IPS-18a (cell line): ENCODE measurements at regions not wholly inside any gene's neighbourhood (a gene's known extent, or its start where the extent isn't known, plus 50 kb on each side); places are given as distances from the start of the nearest gene placed in this dataset.
"Not testable (repeated sequence)": the region's sequence is repeated elsewhere in the genome, so short reads cannot be mapped to it uniquely, and the experiment has no call there.

Experiments
- H3K27ac ChIP-seq: one replicate; pipeline ENCODE4 v1.5.1; 2013; ENCODE audit warnings: low read length
- H3K27me3 ChIP-seq: one replicate; pipeline ENCODE4 v1.6.1; 2013; ENCODE audit warnings: mild to moderate bottlenecking, low read length; ENCODE audit not compliant: control insufficient read depth, insufficient read depth
- H3K36me3 ChIP-seq: one replicate; pipeline ENCODE4 v1.6.1; 2013; ENCODE audit warnings: low read depth, low read length; ENCODE audit not compliant: control insufficient read depth
- H3K4me1 ChIP-seq: one replicate; pipeline ENCODE4 v1.6.1; 2013; ENCODE audit warnings: low read depth, low read length; ENCODE audit not compliant: control insufficient read depth
- H3K4me3 ChIP-seq: one replicate; pipeline ENCODE4 v1.5.1; 2013; ENCODE audit warnings: low read length
- H3K9ac ChIP-seq: one replicate; pipeline ENCODE4 v1.6.1; 2013; ENCODE audit warnings: mild to moderate bottlenecking, low read length, moderate library complexity
- H3K9me3 ChIP-seq: one replicate; pipeline ENCODE4 v1.6.1; 2013; ENCODE audit warnings: low read depth, low read length; ENCODE audit not compliant: control insufficient read depth

DNA sequence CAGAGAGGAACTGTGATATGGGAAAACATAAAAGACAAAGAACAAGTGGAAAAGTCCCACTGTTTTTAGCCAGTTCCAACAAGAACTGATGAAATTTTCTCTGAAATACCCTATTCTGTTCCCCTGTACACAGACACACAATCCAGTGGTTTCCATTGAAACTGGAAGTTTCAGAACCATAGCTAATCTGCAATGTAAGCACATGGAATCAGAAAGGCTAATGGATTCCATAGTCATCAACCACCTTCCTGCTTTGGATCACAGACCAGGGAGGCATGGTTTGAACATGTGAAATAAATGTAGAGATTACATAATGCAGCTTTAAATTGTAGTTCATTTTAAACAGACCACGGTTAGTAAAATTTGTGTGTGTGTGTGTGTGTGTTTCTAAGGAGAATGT, 242.1 kb downstream of the GJA1 start:
- no peaks in the 10 kb centered on the region for H3K36me3 ChIP-seq
- no peak overlapping the region for H3K27ac ChIP-seq
- no peaks in the 10 kb centered on the region for H3K4me1 ChIP-seq
- H3K27me3 ChIP-seq, result no peaks in the 10 kb centered on the region
- H3K9ac ChIP-seq, result no peak overlapping the region
- H3K9me3 ChIP-seq, result no peaks in the 10 kb centered on the region
- no peak overlapping the region for H3K4me3 ChIP-seq

DNA sequence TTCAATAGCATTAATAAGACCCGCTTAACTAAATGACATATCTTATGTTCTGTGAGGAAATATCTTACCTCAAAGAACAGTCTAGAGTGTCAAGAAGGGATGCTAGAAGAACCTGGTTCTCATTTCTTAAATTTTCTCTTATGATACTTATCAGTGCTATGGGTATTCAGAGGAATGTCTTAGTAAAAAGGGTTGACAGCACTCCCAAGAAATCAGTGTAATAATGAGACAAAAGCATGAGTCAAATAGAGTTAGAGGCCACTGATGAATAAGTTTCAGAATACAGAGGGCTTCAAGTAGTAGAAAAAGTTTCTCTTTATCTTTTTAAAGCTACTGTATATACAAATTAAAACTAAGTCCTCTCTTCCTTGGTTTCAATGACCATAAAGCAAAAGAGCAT, 242.8 kb downstream of the GJA1 start:
- Histone ChIP-seq H3K27ac (no peak overlapping the region), H3K4me1 (no peaks in the 10 kb centered on the region), H3K36me3 (no peaks in the 10 kb centered on the region), H3K27me3 (no peaks in the 10 kb centered on the region), H3K9me3 (no peaks in the 10 kb centered on the region), H3K4me3 (no peak overlapping the region), H3K9ac (no peak overlapping the region)

DNA sequence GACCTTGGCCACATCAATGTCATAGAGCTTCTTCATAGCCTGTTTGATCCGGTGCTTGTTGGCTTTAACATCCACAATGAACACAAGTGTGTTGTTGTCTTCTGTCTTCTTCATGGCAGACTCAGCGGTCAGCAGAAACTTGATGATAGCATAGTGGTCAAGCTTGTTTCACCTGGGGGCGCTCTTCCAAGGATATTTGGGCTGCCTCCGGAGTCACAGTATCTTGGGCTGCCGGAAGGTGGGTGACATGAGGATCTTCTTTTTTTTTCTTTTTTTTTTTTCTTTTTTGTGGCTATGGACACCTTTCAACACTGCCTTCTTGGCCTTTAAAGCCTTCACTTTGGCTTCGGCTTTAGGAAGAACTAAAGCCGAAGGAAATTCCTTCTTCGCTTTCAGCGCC, 244.6 kb downstream of the GJA1 start:
- no peak overlapping the region for H3K9ac ChIP-seq
- no peaks in the 10 kb centered on the region for H3K36me3 ChIP-seq

DNA sequence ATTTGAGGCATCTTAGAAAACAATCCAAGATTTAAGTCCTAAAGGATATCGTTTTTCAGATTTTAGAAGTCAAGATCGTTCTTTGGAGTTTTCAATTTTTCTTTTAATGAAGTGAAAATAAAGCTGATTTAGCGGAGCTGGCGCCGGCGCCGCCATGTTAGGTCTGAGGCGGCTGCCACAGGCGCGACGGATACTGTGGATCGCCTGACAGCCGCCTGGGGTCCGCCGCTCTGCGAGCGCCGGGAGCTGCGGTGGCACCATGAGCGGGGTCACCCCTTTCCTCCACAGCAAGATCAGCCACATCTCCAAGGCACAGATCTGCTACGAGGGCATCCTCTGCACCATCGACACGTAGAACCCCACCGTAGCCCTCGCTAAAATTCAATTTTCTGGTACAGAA, 247.2 kb downstream of the GJA1 start:
- Histone ChIP-seq H3K27me3 (no peaks in the 10 kb centered on the region), H3K36me3 (no peaks in the 10 kb centered on the region), H3K9ac (no peak overlapping the region), H3K4me3 (no peak overlapping the region), H3K9me3 (no peaks in the 10 kb centered on the region), H3K27ac (no peak overlapping the region), H3K4me1 (no peaks in the 10 kb centered on the region)

More for the DNA sequence above, 244.6 kb downstream of the GJA1 start:
- no peak overlapping the region for H3K27ac ChIP-seq
- no peaks in the 10 kb centered on the region for H3K4me1 ChIP-seq
- no peaks in the 10 kb centered on the region for H3K27me3 ChIP-seq
- no peaks in the 10 kb centered on the region for H3K9me3 ChIP-seq
- H3K4me3 ChIP-seq, result no peak overlapping the region

DNA sequence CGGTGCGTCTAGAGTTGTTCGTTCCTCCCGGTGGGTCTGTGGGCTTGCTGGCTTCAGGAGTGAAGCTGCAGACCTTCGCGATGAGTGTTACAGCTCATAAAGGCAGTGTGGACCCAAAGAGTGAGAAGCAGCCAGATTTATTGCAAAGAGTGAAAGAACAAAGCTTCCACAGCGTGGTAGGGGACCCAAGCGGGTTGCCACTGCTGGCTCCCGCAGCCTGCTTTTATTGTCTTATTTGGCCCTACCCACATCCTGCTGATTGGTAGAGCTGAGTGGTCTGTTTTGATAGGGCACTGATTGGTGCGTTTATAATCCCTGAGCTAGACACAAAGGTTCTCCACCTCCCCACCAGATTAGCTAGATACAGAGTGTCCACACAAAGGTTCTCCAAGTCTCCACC, 250.4 kb downstream of the GJA1 start:
- not testable (repeated sequence) for H3K36me3 ChIP-seq, H3K9me3 ChIP-seq, H3K4me3 ChIP-seq, H3K9ac ChIP-seq, H3K4me1 ChIP-seq, H3K27me3 ChIP-seq, H3K27ac ChIP-seq

DNA sequence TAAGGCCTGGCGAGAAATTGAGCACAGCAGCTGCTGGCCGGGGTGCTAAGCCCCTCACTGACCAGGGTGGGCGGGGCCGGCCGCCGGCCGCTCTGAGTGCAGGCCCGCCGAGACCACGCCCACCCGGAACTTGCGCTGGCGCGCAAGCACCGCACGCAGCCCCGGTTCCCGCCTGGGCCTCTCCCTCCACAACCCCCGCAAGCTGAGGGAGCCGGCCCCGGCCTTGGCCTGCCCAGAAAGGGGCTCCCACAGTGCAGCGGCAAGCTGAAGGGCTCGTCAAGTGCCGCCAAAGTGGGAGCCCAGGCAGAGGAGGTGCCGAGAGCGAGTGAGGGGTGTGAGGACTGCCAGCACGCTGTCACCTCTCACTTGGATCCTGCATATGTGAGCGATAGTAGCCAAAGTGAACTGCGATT, 251.2 kb downstream of the GJA1 start:
- H3K36me3 ChIP-seq, result no peaks in the 10 kb centered on the region
- H3K9me3 ChIP-seq, result no peaks in the 10 kb centered on the region
- no peak overlapping the region for H3K27ac ChIP-seq
- no peak overlapping the region for H3K9ac ChIP-seq
- no peaks in the 10 kb centered on the region for H3K4me1 ChIP-seq
- no peak overlapping the region for H3K4me3 ChIP-seq
- H3K27me3 ChIP-seq, result no peaks in the 10 kb centered on the region

DNA sequence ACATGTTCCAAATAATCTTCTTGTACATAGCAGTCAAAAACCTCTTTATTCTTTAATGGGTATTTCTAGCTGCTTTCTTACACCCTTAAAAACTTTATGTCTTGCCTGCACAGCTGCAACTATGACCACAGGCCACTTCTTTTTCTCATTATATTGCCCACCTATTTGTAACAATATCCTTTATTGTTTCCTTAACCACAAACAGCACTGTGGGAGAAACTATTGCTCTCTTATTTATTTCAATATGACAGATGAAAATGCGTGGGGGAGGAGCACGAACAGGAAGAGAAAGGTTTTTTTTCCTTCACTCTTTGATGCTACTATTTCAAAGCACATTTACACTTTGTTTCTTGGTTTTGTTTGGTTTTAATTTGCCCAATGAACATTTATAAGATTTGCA, 253.5 kb downstream of the GJA1 start:
- Histone ChIP-seq H3K9me3 (no peaks in the 10 kb centered on the region), H3K27me3 (no peaks in the 10 kb centered on the region), H3K4me3 (no peak overlapping the region), H3K36me3 (no peaks in the 10 kb centered on the region), H3K9ac (no peak overlapping the region), H3K27ac (no peak overlapping the region), H3K4me1 (no peaks in the 10 kb centered on the region)

DNA sequence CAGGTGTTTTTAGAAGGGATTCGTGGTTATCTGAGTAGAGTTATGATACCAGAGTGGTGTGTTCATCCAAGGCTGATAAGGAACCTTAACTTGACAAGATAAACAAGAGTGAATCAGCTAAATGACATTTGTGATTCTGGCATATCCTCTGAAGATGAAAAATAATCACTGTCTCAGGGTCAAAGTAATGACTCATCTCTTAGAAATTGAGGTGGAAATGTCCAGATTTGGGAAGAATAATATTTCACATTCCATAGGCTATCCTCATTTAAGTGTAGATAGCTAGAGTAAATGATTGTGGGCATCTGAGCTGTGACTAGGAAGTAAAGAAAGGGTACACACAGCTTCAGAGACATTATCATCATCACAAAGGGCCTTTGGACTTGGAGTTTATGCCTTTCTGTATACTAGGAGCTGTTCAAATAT, 255.7 kb downstream of the GJA1 start:
- no peak overlapping the region for H3K4me3 ChIP-seq
- H3K9me3 ChIP-seq, result no peaks in the 10 kb centered on the region
- no peaks in the 10 kb centered on the region for H3K4me1 ChIP-seq
- no peaks in the 10 kb centered on the region for H3K36me3 ChIP-seq
- H3K27me3 ChIP-seq, result no peaks in the 10 kb centered on the region
- no peak overlapping the region for H3K9ac ChIP-seq
- H3K27ac ChIP-seq, result no peak overlapping the region

DNA sequence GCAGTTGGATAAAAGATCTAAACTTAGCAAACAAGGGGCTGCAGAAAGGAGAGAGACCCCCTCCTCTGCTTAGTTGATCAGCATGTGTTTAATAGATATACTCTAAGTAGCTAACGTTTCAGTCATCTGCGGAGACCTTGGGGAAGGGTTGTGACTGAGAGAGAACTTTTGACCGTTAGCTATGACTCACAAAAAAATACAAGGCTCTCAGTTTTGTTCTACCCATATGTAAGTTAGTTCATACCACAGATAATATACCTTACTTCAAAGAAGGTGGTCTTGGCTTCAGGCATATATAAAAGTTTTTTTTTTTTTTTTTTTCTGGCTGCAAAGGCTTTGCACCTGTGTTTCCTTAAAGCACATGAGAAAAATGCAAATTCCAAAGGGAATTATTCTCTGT, 258.9 kb downstream of the GJA1 start:
- Histone ChIP-seq H3K4me1 (no peaks in the 10 kb centered on the region), H3K4me3 (no peak overlapping the region), H3K9ac (no peak overlapping the region), H3K9me3 (no peaks in the 10 kb centered on the region), H3K36me3 (no peaks in the 10 kb centered on the region), H3K27me3 (no peaks in the 10 kb centered on the region), H3K27ac (no peak overlapping the region)

DNA sequence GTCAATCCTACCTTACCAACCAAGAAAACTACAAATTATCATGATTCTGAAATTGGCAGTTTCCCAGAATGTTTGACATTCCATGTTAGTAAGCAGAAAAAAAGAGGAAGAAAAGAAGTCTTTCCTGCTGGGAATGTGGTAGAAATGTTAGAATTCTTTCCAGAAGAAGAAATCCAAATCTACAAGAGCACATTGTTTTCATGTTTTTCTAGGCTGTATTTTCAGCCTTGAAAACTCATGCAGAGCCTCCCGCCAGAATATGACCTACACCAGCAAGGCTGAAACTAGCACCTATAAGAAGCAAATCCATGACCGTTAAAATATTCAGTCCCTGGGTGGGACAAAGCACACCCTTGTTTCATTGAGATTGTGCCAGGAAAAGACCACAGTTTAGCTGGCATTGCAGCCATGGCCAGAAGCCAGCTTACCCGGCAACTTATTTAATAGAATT, 259.4 kb downstream of the GJA1 start:
- no peak overlapping the region for H3K4me3 ChIP-seq
- H3K9ac ChIP-seq, result no peak overlapping the region
- no peaks in the 10 kb centered on the region for H3K4me1 ChIP-seq
- H3K27ac ChIP-seq, result no peak overlapping the region
- H3K27me3 ChIP-seq, result no peaks in the 10 kb centered on the region
- H3K36me3 ChIP-seq, result no peaks in the 10 kb centered on the region
- no peaks in the 10 kb centered on the region for H3K9me3 ChIP-seq

DNA sequence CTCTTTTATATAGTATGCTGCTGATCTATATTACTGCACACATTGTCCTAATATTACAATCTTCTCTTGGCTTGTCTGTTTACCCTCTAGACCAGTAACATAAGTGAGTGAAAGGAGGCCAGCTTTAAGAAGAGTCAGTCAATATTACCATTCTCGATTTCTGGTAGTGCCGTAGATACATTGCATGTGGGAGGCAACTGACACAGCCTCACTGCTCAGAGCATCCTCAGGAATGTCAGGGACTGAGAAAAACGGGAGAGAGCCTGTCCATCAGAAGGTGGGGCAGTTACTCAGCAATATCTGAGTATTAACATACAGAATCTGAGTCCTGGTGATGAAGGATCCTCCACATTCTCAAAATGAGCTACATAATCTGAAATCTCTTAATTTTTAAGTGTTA, 259.9 kb downstream of the GJA1 start:
- no peak overlapping the region for H3K4me3 ChIP-seq
- H3K27me3 ChIP-seq, result no peaks in the 10 kb centered on the region
- H3K36me3 ChIP-seq, result no peaks in the 10 kb centered on the region
- H3K9ac ChIP-seq, result no peak overlapping the region
- no peaks in the 10 kb centered on the region for H3K9me3 ChIP-seq
- no peaks in the 10 kb centered on the region for H3K4me1 ChIP-seq
- H3K27ac ChIP-seq, result no peak overlapping the region

DNA sequence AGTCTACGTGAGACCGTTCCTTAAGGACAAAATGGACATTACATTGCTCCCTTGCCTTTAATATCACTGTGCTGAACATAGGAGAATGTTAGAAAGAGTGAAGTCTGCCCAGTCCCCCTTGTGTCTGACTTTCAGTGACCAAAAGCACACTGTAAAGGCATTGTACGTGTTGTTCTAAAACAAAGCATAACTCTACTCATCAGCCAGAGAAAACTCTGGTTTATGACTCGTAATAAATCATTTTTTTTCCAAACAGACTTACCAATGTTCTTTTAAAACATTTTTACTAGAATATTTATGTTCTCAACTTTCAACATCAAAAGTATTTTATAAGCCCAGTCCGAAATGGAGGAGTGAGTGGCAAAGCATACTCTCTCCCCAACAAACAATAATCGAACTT, 262.5 kb downstream of the GJA1 start:
- Histone ChIP-seq H3K9me3 (no peaks in the 10 kb centered on the region), H3K27me3 (no peaks in the 10 kb centered on the region), H3K27ac (no peak overlapping the region), H3K4me3 (no peak overlapping the region), H3K4me1 (no peaks in the 10 kb centered on the region), H3K9ac (no peak overlapping the region), H3K36me3 (no peaks in the 10 kb centered on the region)
